Upper lobe of left lung (tissue), 6 donors: ENCODE measurements at regions not wholly inside any gene's neighbourhood (a gene's known extent, or its start where the extent isn't known, plus 50 kb on each side); places are given as distances from the start of the nearest gene placed in this dataset.

ENCODE experiments used
- ATAC-seq, 2 donors: fragments of 200-7000 bp; cut with Tn5 transposase; one replicate each; pipeline ENCODE4 v1.9.1; 2022; ENCODE audit warnings: mild to moderate bottlenecking in 2 of 2, moderate library complexity in 2 of 2; ENCODE audit not compliant: low FRiP score in 2 of 2
- DNase-seq, 2 donors: peaks; one replicate each; pipeline ENCODE4 v3.0.0-alpha.2; 2019 to 2020
- H3K27ac ChIP-seq, 4 donors: fragments of 200-600 bp; sonication (generic); one replicate each; pipeline ENCODE4 v1.5.1; 2016 to 2019
- H3K27me3 ChIP-seq, 4 donors: fragments of 200-600 bp; sonication (generic); one replicate each; pipeline ENCODE4 v1.5.1; 2017 to 2019
- H3K36me3 ChIP-seq, 4 donors: fragments of 200-600 bp; sonication (generic); one replicate each; pipeline ENCODE4 v1.5.1; 2016 to 2019
- H3K4me1 ChIP-seq, 4 donors: fragments of 200-600 bp; sonication (generic); one replicate each; pipeline ENCODE4 v1.5.1; 2018 to 2019
- H3K4me3 ChIP-seq, 4 donors: fragments of 200-600 bp; sonication (generic); one replicate each; pipeline ENCODE4 v1.5.1; 2017 to 2019; ENCODE audit warnings: mild to moderate bottlenecking in 2 of 4, moderate library complexity in 1 of 4
- H3K9me3 ChIP-seq, 4 donors: fragments of 200-600 bp; sonication (generic); one replicate each; pipeline ENCODE4 v1.5.1; 2018 to 2019
- CTCF ChIP-seq, 6 experiments: fragments of 450-650 bp in 4 of 6; fragments of 200-600 bp in 2 of 6; sonication (generic) in 2 of 6; IDR thresholded peaks; one replicate each; pipeline ENCODE4 v1.5.1; 2016 to 2019; ENCODE audit warnings: antibody characterized with exemption in 6 of 6
- EP300 ChIP-seq, 4 donors: sonication (generic); formaldehyde crosslinking; IDR thresholded peaks; one replicate each; pipeline ENCODE4 v1.5.1; 2017; ENCODE audit warnings: antibody characterized with exemption in 4 of 4, control low read depth in 2 of 4
- POLR2A ChIP-seq, 4 donors: fragments of 450-650 bp; IDR thresholded peaks; one replicate each; pipeline ENCODE4 v1.5.1; 2016 to 2017; ENCODE audit warnings: antibody characterized with exemption in 4 of 4, mild to moderate bottlenecking in 2 of 4
- POLR2AphosphoS5 ChIP-seq, 2 donors: sonication (generic); formaldehyde crosslinking; IDR thresholded peaks; one replicate each; pipeline ENCODE4 v1.5.1; 2017; ENCODE audit warnings: antibody characterized with exemption in 2 of 2
- WGBS, 2 donors: methylation state at CpG; one replicate each; pipeline ENCODE4 v1.1.5; 2017 to 2018; 5-methylcytosine and 5-hydroxymethylcytosine counted together
- donor health status: DM: no; HTN: no; CAD: no; lungs with moderate emphysema.
- donor health status: DM: no; HTN: yes; CAD: no; lungs with severe emphysema.

GRCh38 chr2:180180511-180180910, 173.4 kb upstream of the CWC22 start:
- Histone ChIP-seq H3K4me1 (no peaks in the 10 kb centered on the region), H3K36me3 (no peaks in the 10 kb centered on the region), H3K27ac (no peak overlapping the region), H3K27me3 (no peaks in the 10 kb centered on the region), H3K4me3 (no peak overlapping the region), H3K9me3 (no peaks in the 10 kb centered on the region)
- DNase-seq (no peak), ATAC-seq (no peak)
- 46 to 53% methylated on average over 2 of the region's 2 CpGs for WGBS, 2 donors
- TF ChIP-seq CTCF (IDR thresholded peaks at IDR 0.05) (no peak), EP300 (IDR thresholded peaks at IDR 0.05) (no peak), POLR2AphosphoS5 (IDR thresholded peaks at IDR 0.05) (no peak), POLR2A (IDR thresholded peaks at IDR 0.05) (no peak)

- no peaks in the 10 kb centered on the region for H3K4me1 ChIP-seq
- H3K27ac ChIP-seq, result no peak overlapping the region
- TF ChIP-seq EP300 (IDR thresholded peaks at IDR 0.05) (no peak), POLR2A (IDR thresholded peaks at IDR 0.05) (no peak), POLR2AphosphoS5 (IDR thresholded peaks at IDR 0.05) (no peak), CTCF (IDR thresholded peaks at IDR 0.05) (no peak)
- DNase-seq (no peak), ATAC-seq (no peak)
- no peak overlapping the region for H3K4me3 ChIP-seq
- H3K9me3 ChIP-seq, result no peaks in the 10 kb centered on the region
- H3K36me3 ChIP-seq, result no peaks in the 10 kb centered on the region
- no peaks in the 10 kb centered on the region for H3K27me3 ChIP-seq
Observed at GRCh38 chr2:180177534-180177933, 170.4 kb upstream of the CWC22 start.

GRCh38 chr2:180175736-180176135, 168.6 kb upstream of the CWC22 start:
- ATAC-seq, result no peak
- H3K4me1 ChIP-seq, result no peaks in the 10 kb centered on the region
- 81 to 88% methylated on average over 2 of the region's 2 CpGs for WGBS, 2 donors
- no peak for DNase-seq
- H3K27me3 ChIP-seq, result no peaks in the 10 kb centered on the region
- TF ChIP-seq EP300 (IDR thresholded peaks at IDR 0.05), result no peak
- TF ChIP-seq POLR2A (IDR thresholded peaks at IDR 0.05), result no peak
- TF ChIP-seq CTCF (IDR thresholded peaks at IDR 0.05), result no peak
- TF ChIP-seq POLR2AphosphoS5 (IDR thresholded peaks at IDR 0.05), result no peak
- no peaks in the 10 kb centered on the region for H3K9me3 ChIP-seq
- no peak overlapping the region for H3K4me3 ChIP-seq
- H3K27ac ChIP-seq, result no peak overlapping the region
- H3K36me3 ChIP-seq, result no peaks in the 10 kb centered on the region

GRCh38 chr2:180174580-180174979, 167.5 kb upstream of the CWC22 start:
- no peak for TF ChIP-seq POLR2AphosphoS5 (IDR thresholded peaks at IDR 0.05)
- no peak for TF ChIP-seq EP300 (IDR thresholded peaks at IDR 0.05)
- H3K36me3 ChIP-seq, result no peaks in the 10 kb centered on the region
- DNase-seq (no peak), ATAC-seq (no peak)
- no peak overlapping the region for H3K27ac ChIP-seq
- WGBS, 2 donors, result 87 to 88% methylated on average over 6 of the region's 6 CpGs
- peaks cover 0 to 6% (median 4%) of the 10 kb centered on the region in 4 donors for H3K9me3 ChIP-seq
- no peaks in the 10 kb centered on the region for H3K4me1 ChIP-seq
- H3K4me3 ChIP-seq, result no peak overlapping the region
- no peaks in the 10 kb centered on the region for H3K27me3 ChIP-seq

- TF ChIP-seq POLR2A (IDR thresholded peaks at IDR 0.05) (no peak), EP300 (IDR thresholded peaks at IDR 0.05) (no peak), CTCF (IDR thresholded peaks at IDR 0.05) (no peak), POLR2AphosphoS5 (IDR thresholded peaks at IDR 0.05) (no peak)
- ATAC-seq (no peak), DNase-seq (no peak)
- Histone ChIP-seq H3K27me3 (no peaks in the 10 kb centered on the region), H3K4me1 (no peaks in the 10 kb centered on the region), H3K4me3 (no peak overlapping the region), H3K9me3 (peaks cover 0 to 17% (median 10%) of the 10 kb centered on the region in 4 donors), H3K27ac (no peak overlapping the region), H3K36me3 (no peaks in the 10 kb centered on the region)
Observed at GRCh38 chr2:180169474-180169873, 162.4 kb upstream of the CWC22 start.
